HL-60 (cell line): ENCODE measurements at regions not wholly inside any gene's neighbourhood (a gene's known extent, or its start where the extent isn't known, plus 50 kb on each side); places are given as distances from the start of the nearest gene placed in this dataset.

ENCODE experiments used
- CTCF ChIP-seq: IDR thresholded peaks from one replicate; pipeline ENCODE4 v1.5.1; 2011; ENCODE audit warnings: low read length, control low read depth, inconsistent platforms; ENCODE audit not compliant: insufficient read depth
- POLR2AphosphoS5 ChIP-seq: IDR thresholded peaks from 2 replicates; pipeline ENCODE4 v1.6.1; 2012; ENCODE audit warnings: low read depth

DNA sequence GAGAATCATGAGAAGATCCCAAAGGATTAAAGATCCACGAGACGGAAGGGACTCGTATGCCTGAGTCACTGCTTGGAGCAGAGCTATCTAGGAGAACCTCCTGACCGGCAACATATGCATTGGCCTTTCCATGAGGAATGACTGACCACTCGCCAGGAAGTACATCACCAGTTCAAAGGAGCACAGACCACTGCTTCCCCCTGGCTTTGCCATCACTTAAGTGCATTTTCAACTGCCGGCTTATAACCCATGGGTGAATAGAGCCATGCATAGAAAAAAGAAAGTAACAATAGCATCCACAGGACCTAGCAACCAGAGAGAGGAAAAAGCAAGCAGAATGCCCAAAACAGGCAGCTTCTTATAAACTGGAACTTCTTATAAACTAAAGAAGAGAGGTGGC, 98.3 kb upstream of the ZC3H12C start:
- TF ChIP-seq CTCF (no peak), POLR2AphosphoS5 (no peak)
